SK-N-SH (cell line): ENCODE measurements at regions not wholly inside any gene's neighbourhood (a gene's known extent, or its start where the extent isn't known, plus 50 kb on each side); places are given as distances from the start of the nearest gene placed in this dataset.

Source experiments
- CTCF ChIA-PET: fragments of 300-600, 350-600 bp; formaldehyde crosslinking; extraction: SDS; loops from one replicate; lab custom pipeline; 2021; lab: Yijun Ruan, JAX
- POLR2A ChIA-PET: fragments of 350-600 bp; sonication (Branson Sonifier 250); formaldehyde crosslinking; extraction: SDS; loops from one replicate; lab custom pipeline; 2020; ENCODE audit warnings: antibody characterized with exemption, inconsistent platforms; lab: Yijun Ruan, JAX
- DNase-seq: peaks from one replicate; pipeline ENCODE4 v3.0.0; 2012
- H2AFZ ChIP-seq: fragments of 200-600 bp; sonication (generic); 2 replicates; pipeline ENCODE4 v1.8.1; 2016; ENCODE audit warnings: antibody characterized with exemption, mild to moderate bottlenecking, low read depth
- H3F3A ChIP-seq: fragments of 200-600 bp; sonication (generic); replicated peaks from 2 replicates; pipeline ENCODE3; 2016; ENCODE audit warnings: antibody characterized with exemption, mild to moderate bottlenecking; ENCODE audit not compliant: insufficient read depth
- H3K27ac ChIP-seq, 2 experiments: fragments of 200-500 bp in 1 of 2; fragments of 200-600 bp in 1 of 2; sonication (Bioruptor generic) in 1 of 2; sonication (generic), shearing (Covaris generic) in 1 of 2; 2 replicates each; pipeline versions ENCODE4 v1.5.1 to v1.6.1; 2014 to 2016; ENCODE audit warnings: low read depth in 2 of 2, inconsistent platforms in 1 of 2, low read length in 1 of 2, mild to moderate bottlenecking in 1 of 2, mixed read lengths in 1 of 2
- H3K27me3 ChIP-seq: fragments of 200-600 bp; sonication (generic), shearing (Covaris generic); 2 replicates; pipeline ENCODE4 v1.6.1; 2016; ENCODE audit warnings: mixed run types; ENCODE audit not compliant: insufficient read depth
- H3K36me3 ChIP-seq, 2 experiments: fragments of 200-500 bp in 1 of 2; fragments of 200-600 bp in 1 of 2; sonication (Bioruptor generic) in 1 of 2; sonication (generic) in 1 of 2; replicated peaks in 1 of 2; 2 replicates each; pipeline versions ENCODE3 to v1.5.1; 2014 to 2016; ENCODE audit warnings: low read length in 1 of 2, mild to moderate bottlenecking in 1 of 2; ENCODE audit not compliant: insufficient read depth in 2 of 2, control insufficient read depth in 1 of 2
- H3K4me1 ChIP-seq, 2 experiments: fragments of 200-500 bp in 1 of 2; fragments of 200-600 bp in 1 of 2; sonication (Bioruptor generic) in 1 of 2; sonication (generic), shearing (Covaris generic) in 1 of 2; 2 replicates each; pipeline versions ENCODE4 v1.5.1 to v1.6.1; 2014 to 2016; ENCODE audit warnings: low read depth in 1 of 2, low read length in 1 of 2, mixed run types in 1 of 2; ENCODE audit not compliant: insufficient read depth in 2 of 2, control insufficient read depth in 1 of 2
- H3K4me2 ChIP-seq: fragments of 200-600 bp; sonication (generic), shearing (Covaris generic); 2 replicates; pipeline ENCODE4 v1.6.1; 2017; ENCODE audit warnings: mixed run types
- H3K4me3 ChIP-seq, 2 experiments: fragments of 200-500 bp in 1 of 2; fragments of 200-600 bp in 1 of 2; sonication (Bioruptor generic) in 1 of 2; sonication (generic), shearing (Covaris generic) in 1 of 2; 2 replicates each; pipeline versions ENCODE4 v1.5.1 to v1.8.1; 2014 to 2016; ENCODE audit warnings: low read depth in 2 of 2, inconsistent platforms in 1 of 2, low read length in 1 of 2, mild to moderate bottlenecking in 1 of 2, mixed read lengths in 1 of 2, moderate library complexity in 1 of 2
- H3K79me2 ChIP-seq: fragments of 200-600 bp; sonication (generic); 2 replicates; pipeline ENCODE4 v1.8.1; 2017; ENCODE audit warnings: mild to moderate bottlenecking; ENCODE audit not compliant: insufficient read depth
- H3K9ac ChIP-seq: fragments of 200-600 bp; sonication (generic); 2 replicates; pipeline ENCODE4 v1.6.1; 2017; ENCODE audit warnings: mixed run types
- H3K9me2 ChIP-seq: fragments of 200-600 bp; sonication (generic); 2 replicates; pipeline ENCODE4 v1.6.1; 2017; ENCODE audit warnings: mixed run types
- H3K9me3 ChIP-seq: fragments of 200-600 bp; sonication (generic); 2 replicates; pipeline ENCODE4 v1.6.1; 2017; ENCODE audit warnings: mixed run types, mild to moderate bottlenecking, moderate library complexity
- H4K20me1 ChIP-seq: fragments of 200-600 bp; sonication (generic); 2 replicates; pipeline ENCODE4 v1.6.1; 2017; ENCODE audit warnings: mild to moderate bottlenecking, mixed run types; ENCODE audit not compliant: insufficient read depth
- GATA2 ChIP-seq: sonication (generic); formaldehyde crosslinking; IDR thresholded peaks from 2 replicates; pipeline ENCODE4 v1.5.0; 2020; ENCODE audit warnings: mild to moderate bottlenecking, missing genetic modification reagents
- MEF2A ChIP-seq: IDR thresholded peaks from 2 replicates; pipeline ENCODE4 v1.4.0; 2012; ENCODE audit warnings: low read depth, borderline replicate concordance
- RAD21 ChIP-seq: IDR thresholded peaks from 2 replicates; pipeline ENCODE4 v1.6.1; 2012; ENCODE audit warnings: mild to moderate bottlenecking, low read length
- RCOR1 ChIP-seq: fragments of 150-350 bp; IDR thresholded peaks from 2 replicates; pipeline ENCODE4 v1.6.1; 2017; ENCODE audit warnings: antibody characterized with exemption, low read length
- RXRA ChIP-seq: IDR thresholded peaks from 2 replicates; pipeline ENCODE4 v1.4.0; 2012; ENCODE audit warnings: low read depth, mild to moderate bottlenecking, borderline replicate concordance
- WGBS: methylation state at CpG from one replicate; pipeline ENCODE4 v1.1.6; 2017; ENCODE audit warnings: low lambda C conversion rate; 5-methylcytosine and 5-hydroxymethylcytosine counted together
- TF ChIP-seq, protein P1 (sequence below): IDR thresholded peaks from 2 replicates; pipeline ENCODE4 v1.4.0; 2012; ENCODE audit warnings: low read depth, borderline replicate concordance
- TF ChIP-seq, protein P2 (sequence below): fragments of 150-350 bp; IDR thresholded peaks from 2 replicates; pipeline ENCODE4 v1.6.1; 2017; ENCODE audit warnings: antibody characterized with exemption, low read length, low read depth, borderline replicate concordance

DNA sequence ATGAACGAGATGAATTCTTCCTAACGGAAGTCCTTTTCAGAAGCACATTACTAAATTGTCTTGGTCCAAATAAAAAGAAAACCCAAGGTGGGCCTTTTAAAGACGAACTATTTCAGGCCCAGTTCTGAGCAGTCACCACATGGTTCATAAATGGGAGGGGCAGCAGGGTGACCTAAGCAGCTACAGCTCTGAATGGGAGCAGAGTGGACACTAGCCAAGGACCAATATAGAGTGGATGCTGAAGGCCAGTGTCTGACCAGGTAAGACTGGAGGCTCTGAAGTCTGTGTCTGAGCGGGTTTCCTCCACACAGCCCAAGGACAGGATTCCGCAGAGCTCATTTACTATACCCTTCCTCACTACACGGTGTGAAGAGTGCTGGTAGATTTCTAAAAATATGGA lies 159.1 kb downstream of the TMEM26 start (continued):
- no peak for TF ChIP-seq MEF2A

DNA sequence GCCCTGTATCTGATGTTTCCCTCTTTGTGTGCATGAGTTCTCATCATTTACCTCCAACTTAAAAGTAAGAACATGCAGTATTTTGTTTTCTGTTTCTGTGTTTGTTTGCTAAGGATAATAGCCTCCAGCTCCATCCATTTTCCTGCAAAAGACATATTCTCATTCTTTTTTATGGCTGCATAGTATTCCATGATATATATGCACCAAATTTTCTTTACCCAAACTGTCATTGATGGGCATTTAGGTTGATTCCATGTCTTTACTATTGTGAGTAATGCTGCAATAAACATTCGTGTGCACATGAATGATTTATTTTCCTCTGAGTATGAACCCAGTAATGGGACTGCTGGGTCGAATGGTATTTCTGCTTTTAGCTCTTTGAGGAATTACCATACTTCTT lies 163.4 kb downstream of the TMEM26 start:
- TF ChIP-seq RCOR1 (no peak), RAD21 (no peak), RXRA (no peak), MEF2A (no peak)
- TF ChIP-seq, protein P1, sequence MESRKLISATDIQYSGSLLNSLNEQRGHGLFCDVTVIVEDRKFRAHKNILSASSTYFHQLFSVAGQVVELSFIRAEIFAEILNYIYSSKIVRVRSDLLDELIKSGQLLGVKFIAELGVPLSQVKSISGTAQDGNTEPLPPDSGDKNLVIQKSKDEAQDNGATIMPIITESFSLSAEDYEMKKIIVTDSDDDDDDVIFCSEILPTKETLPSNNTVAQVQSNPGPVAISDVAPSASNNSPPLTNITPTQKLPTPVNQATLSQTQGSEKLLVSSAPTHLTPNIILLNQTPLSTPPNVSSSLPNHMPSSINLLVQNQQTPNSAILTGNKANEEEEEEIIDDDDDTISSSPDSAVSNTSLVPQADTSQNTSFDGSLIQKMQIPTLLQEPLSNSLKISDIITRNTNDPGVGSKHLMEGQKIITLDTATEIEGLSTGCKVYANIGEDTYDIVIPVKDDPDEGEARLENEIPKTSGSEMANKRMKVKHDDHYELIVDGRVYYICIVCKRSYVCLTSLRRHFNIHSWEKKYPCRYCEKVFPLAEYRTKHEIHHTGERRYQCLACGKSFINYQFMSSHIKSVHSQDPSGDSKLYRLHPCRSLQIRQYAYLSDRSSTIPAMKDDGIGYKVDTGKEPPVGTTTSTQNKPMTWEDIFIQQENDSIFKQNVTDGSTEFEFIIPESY = no peak
- TF ChIP-seq, protein P2, sequence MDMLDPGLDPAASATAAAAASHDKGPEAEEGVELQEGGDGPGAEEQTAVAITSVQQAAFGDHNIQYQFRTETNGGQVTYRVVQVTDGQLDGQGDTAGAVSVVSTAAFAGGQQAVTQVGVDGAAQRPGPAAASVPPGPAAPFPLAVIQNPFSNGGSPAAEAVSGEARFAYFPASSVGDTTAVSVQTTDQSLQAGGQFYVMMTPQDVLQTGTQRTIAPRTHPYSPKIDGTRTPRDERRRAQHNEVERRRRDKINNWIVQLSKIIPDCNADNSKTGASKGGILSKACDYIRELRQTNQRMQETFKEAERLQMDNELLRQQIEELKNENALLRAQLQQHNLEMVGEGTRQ = no peak
- TF ChIP-seq, all 33 proteins: peak for 0
- ChIA-PET CTCF (no interaction called here), POLR2A (no interaction called here)
- Histone ChIP-seq H3K9me2 (no peaks in the 10 kb centered on the region), H3K79me2 (no peaks in the 10 kb centered on the region), H3K4me2 (no peak overlapping the region), H3K36me3 (no peaks in the 10 kb centered on the region), H3K4me1 (no peaks in the 10 kb centered on the region; a peak in 1 of 4 replicates), H3K27ac (no peak overlapping the region), H3K27me3 (no peaks in the 10 kb centered on the region), H3K9ac (no peak overlapping the region), H3F3A (no peaks in the 10 kb centered on the region), H4K20me1 (no peaks in the 10 kb centered on the region), H3K4me3 (no peak overlapping the region), H3K9me3 (no peaks in the 10 kb centered on the region), H2AFZ (no peak overlapping the region)
- 26% methylated on average over 2 of the region's 2 CpGs for WGBS
- no peak for DNase-seq

- H3K36me3 ChIP-seq = no peaks in the 10 kb centered on the region
- H3K79me2 ChIP-seq = no peaks in the 10 kb centered on the region
- 85% methylated on average over 3 of the region's 3 CpGs for WGBS
- H3K27ac ChIP-seq = no peak overlapping the region
- no peaks in the 10 kb centered on the region for H3K9me3 ChIP-seq
- no peaks in the 10 kb centered on the region for H4K20me1 ChIP-seq
- no peaks in the 10 kb centered on the region for H3K27me3 ChIP-seq
- no peak overlapping the region for H2AFZ ChIP-seq
- TF ChIP-seq GATA2 (CRISPR knock-in tag) = no peak
- no peak for DNase-seq
- no peak overlapping the region for H3K4me3 ChIP-seq
- ChIA-PET POLR2A (no interaction called here), CTCF (interaction anchor here (1.0 to 1.6 kb wide), 2 partner anchors 146 to 446 kb away, joined by 3 read pairs; no protein-coding TSS in a partner anchor)
- no peaks in the 10 kb centered on the region for H3K9me2 ChIP-seq
- H3K9ac ChIP-seq = no peak overlapping the region
- H3F3A ChIP-seq = no peaks in the 10 kb centered on the region
- no peaks in the 10 kb centered on the region; a peak in 1 of 4 replicates for H3K4me1 ChIP-seq
- H3K4me2 ChIP-seq = no peak overlapping the region
Observed at GRCh38 chr10:61286686-61287085, 166.5 kb downstream of the TMEM26 start.
